ENCODE measurements at regions not wholly inside any gene's neighbourhood (a gene's known extent, or its start where the extent isn't known, plus 50 kb on each side); places are given as distances from the start of the nearest gene placed in this dataset.

DNA sequence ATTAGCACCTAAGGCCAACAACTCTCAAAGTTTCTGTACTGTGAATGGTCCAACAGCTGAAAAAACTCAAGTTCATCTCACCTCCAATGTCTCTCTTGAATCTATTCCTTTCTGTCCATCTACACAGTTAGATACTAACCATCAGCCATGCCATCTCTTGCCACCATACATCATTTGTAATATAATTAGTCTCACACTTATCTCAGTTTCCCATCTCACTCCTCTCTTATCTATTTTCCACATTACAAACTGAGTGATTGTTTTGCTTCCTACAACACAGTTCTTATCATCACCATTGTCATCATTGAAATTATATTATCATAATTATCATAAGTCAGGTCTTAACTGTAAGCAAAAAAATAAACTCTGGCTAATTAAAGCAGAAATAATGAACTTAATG, 393.9 kb downstream of the PRELID2 start:
- TF ChIP-seq EZH2 (IDR thresholded peaks at IDR 0.05; ENCODE audit: low read depth, unreplicated experiment) = no peak
- TF ChIP-seq POLR2AphosphoS5 (IDR thresholded peaks at IDR 0.05; ENCODE audit: low read depth) = no peak
- no peak for TF ChIP-seq EZH2phosphoT487 (IDR thresholded peaks at IDR 0.05; ENCODE audit: unreplicated experiment)
- TF ChIP-seq, protein P1, sequence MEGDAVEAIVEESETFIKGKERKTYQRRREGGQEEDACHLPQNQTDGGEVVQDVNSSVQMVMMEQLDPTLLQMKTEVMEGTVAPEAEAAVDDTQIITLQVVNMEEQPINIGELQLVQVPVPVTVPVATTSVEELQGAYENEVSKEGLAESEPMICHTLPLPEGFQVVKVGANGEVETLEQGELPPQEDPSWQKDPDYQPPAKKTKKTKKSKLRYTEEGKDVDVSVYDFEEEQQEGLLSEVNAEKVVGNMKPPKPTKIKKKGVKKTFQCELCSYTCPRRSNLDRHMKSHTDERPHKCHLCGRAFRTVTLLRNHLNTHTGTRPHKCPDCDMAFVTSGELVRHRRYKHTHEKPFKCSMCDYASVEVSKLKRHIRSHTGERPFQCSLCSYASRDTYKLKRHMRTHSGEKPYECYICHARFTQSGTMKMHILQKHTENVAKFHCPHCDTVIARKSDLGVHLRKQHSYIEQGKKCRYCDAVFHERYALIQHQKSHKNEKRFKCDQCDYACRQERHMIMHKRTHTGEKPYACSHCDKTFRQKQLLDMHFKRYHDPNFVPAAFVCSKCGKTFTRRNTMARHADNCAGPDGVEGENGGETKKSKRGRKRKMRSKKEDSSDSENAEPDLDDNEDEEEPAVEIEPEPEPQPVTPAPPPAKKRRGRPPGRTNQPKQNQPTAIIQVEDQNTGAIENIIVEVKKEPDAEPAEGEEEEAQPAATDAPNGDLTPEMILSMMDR (conservative IDR thresholded peaks at IDR 0.05; ENCODE audit: low read depth in 2 of 2) = no peak
- TF ChIP-seq CREB1 (CRISPR knock-in tag; IDR thresholded peaks at IDR 0.05; ENCODE audit: low read depth) = no peak
- no peak for TF ChIP-seq REST (IDR thresholded peaks at IDR 0.05; ENCODE audit: unreplicated experiment)
- no peak for TF ChIP-seq JUNB (IDR thresholded peaks at IDR 0.05; ENCODE audit: unreplicated experiment)
- TF ChIP-seq, protein P2, sequence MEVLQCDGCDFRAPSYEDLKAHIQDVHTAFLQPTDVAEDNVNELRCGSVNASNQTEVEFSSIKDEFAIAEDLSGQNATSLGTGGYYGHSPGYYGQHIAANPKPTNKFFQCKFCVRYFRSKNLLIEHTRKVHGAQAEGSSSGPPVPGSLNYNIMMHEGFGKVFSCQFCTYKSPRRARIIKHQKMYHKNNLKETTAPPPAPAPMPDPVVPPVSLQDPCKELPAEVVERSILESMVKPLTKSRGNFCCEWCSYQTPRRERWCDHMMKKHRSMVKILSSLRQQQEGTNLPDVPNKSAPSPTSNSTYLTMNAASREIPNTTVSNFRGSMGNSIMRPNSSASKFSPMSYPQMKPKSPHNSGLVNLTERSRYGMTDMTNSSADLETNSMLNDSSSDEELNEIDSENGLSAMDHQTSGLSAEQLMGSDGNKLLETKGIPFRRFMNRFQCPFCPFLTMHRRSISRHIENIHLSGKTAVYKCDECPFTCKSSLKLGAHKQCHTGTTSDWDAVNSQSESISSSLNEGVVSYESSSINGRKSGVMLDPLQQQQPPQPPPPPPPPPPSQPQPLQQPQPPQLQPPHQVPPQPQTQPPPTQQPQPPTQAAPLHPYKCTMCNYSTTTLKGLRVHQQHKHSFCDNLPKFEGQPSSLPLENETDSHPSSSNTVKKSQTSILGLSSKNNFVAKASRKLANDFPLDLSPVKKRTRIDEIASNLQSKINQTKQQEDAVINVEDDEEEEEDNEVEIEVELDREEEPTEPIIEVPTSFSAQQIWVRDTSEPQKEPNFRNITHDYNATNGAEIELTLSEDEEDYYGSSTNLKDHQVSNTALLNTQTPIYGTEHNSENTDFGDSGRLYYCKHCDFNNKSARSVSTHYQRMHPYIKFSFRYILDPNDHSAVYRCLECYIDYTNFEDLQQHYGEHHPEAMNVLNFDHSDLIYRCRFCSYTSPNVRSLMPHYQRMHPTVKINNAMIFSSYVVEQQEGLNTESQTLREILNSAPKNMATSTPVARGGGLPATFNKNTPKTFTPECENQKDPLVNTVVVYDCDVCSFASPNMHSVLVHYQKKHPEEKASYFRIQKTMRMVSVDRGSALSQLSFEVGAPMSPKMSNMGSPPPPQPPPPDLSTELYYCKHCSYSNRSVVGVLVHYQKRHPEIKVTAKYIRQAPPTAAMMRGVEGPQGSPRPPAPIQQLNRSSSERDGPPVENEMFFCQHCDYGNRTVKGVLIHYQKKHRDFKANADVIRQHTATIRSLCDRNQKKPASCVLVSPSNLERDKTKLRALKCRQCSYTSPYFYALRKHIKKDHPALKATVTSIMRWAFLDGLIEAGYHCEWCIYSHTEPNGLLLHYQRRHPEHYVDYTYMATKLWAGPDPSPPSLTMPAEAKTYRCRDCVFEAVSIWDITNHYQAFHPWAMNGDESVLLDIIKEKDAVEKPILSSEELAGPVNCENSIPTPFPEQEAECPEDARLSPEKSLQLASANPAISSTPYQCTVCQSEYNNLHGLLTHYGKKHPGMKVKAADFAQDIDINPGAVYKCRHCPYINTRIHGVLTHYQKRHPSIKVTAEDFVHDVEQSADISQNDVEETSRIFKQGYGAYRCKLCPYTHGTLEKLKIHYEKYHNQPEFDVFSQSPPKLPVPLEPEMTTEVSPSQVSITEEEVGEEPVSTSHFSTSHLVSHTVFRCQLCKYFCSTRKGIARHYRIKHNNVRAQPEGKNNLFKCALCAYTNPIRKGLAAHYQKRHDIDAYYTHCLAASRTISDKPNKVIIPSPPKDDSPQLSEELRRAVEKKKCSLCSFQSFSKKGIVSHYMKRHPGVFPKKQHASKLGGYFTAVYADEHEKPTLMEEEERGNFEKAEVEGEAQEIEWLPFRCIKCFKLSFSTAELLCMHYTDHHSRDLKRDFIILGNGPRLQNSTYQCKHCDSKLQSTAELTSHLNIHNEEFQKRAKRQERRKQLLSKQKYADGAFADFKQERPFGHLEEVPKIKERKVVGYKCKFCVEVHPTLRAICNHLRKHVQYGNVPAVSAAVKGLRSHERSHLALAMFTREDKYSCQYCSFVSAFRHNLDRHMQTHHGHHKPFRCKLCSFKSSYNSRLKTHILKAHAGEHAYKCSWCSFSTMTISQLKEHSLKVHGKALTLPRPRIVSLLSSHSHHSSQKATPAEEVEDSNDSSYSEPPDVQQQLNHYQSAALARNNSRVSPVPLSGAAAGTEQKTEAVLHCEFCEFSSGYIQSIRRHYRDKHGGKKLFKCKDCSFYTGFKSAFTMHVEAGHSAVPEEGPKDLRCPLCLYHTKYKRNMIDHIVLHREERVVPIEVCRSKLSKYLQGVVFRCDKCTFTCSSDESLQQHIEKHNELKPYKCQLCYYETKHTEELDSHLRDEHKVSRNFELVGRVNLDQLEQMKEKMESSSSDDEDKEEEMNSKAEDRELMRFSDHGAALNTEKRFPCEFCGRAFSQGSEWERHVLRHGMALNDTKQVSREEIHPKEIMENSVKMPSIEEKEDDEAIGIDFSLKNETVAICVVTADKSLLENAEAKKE (CRISPR knock-in tag; IDR thresholded peaks at IDR 0.05) = no peak
- no peak for TF ChIP-seq ZNF114 (CRISPR knock-in tag; IDR thresholded peaks at IDR 0.05)
- no peak for TF ChIP-seq STAT1 (IDR thresholded peaks at IDR 0.05; ENCODE audit: unreplicated experiment)

Measured in GM23338 (cell line).